ENCODE measurements at regions not wholly inside any gene's neighbourhood (a gene's known extent, or its start where the extent isn't known, plus 50 kb on each side); places are given as distances from the start of the nearest gene placed in this dataset.

DNA sequence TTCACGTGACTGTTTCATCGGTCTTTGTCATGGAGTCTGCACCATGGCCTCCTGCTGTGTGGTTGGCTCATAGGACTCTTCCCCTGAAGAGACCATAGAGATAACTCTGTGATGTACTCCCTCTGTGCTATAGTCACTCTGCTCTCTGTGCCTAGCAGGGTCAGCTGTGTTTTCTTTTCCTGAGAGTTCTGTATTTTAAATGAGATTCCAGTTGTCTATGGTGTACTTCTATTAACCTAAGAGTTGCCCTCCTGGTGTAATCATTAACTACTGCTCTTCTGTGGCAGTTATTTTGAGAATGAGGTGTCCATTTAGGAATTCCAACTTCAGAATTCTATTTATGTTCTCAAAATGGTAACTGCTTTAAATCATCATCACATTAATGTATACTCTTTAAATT is 114.5 kb upstream of the ARPP21 start:
- no peak for TF ChIP-seq JUN (CRISPR knock-in tag; IDR thresholded peaks at IDR 0.05)
- TF ChIP-seq, protein P1, sequence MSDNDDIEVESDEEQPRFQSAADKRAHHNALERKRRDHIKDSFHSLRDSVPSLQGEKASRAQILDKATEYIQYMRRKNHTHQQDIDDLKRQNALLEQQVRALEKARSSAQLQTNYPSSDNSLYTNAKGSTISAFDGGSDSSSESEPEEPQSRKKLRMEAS (CRISPR knock-in tag; IDR thresholded peaks at IDR 0.05) = no peak
- TF ChIP-seq, protein P2, sequence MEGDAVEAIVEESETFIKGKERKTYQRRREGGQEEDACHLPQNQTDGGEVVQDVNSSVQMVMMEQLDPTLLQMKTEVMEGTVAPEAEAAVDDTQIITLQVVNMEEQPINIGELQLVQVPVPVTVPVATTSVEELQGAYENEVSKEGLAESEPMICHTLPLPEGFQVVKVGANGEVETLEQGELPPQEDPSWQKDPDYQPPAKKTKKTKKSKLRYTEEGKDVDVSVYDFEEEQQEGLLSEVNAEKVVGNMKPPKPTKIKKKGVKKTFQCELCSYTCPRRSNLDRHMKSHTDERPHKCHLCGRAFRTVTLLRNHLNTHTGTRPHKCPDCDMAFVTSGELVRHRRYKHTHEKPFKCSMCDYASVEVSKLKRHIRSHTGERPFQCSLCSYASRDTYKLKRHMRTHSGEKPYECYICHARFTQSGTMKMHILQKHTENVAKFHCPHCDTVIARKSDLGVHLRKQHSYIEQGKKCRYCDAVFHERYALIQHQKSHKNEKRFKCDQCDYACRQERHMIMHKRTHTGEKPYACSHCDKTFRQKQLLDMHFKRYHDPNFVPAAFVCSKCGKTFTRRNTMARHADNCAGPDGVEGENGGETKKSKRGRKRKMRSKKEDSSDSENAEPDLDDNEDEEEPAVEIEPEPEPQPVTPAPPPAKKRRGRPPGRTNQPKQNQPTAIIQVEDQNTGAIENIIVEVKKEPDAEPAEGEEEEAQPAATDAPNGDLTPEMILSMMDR (IDR thresholded peaks at IDR 0.05) = no peak
- TF ChIP-seq, protein P3, sequence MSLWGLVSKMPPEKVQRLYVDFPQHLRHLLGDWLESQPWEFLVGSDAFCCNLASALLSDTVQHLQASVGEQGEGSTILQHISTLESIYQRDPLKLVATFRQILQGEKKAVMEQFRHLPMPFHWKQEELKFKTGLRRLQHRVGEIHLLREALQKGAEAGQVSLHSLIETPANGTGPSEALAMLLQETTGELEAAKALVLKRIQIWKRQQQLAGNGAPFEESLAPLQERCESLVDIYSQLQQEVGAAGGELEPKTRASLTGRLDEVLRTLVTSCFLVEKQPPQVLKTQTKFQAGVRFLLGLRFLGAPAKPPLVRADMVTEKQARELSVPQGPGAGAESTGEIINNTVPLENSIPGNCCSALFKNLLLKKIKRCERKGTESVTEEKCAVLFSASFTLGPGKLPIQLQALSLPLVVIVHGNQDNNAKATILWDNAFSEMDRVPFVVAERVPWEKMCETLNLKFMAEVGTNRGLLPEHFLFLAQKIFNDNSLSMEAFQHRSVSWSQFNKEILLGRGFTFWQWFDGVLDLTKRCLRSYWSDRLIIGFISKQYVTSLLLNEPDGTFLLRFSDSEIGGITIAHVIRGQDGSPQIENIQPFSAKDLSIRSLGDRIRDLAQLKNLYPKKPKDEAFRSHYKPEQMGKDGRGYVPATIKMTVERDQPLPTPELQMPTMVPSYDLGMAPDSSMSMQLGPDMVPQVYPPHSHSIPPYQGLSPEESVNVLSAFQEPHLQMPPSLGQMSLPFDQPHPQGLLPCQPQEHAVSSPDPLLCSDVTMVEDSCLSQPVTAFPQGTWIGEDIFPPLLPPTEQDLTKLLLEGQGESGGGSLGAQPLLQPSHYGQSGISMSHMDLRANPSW (CRISPR knock-in tag; conservative IDR thresholded peaks at IDR 0.05; ENCODE audit: low read depth) = no peak
- no peak for TF ChIP-seq ZNF263 (CRISPR knock-in tag; IDR thresholded peaks at IDR 0.05; ENCODE audit: low read depth)
- TF ChIP-seq, protein P4, sequence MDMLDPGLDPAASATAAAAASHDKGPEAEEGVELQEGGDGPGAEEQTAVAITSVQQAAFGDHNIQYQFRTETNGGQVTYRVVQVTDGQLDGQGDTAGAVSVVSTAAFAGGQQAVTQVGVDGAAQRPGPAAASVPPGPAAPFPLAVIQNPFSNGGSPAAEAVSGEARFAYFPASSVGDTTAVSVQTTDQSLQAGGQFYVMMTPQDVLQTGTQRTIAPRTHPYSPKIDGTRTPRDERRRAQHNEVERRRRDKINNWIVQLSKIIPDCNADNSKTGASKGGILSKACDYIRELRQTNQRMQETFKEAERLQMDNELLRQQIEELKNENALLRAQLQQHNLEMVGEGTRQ (CRISPR knock-in tag; IDR thresholded peaks at IDR 0.05) = no peak
- TF ChIP-seq FOXP1 (CRISPR knock-in tag; IDR thresholded peaks at IDR 0.05; ENCODE audit: borderline replicate concordance) = no peak
- TF ChIP-seq FOXK1 (CRISPR knock-in tag; IDR thresholded peaks at IDR 0.05) = no peak
- TF ChIP-seq, protein P5, sequence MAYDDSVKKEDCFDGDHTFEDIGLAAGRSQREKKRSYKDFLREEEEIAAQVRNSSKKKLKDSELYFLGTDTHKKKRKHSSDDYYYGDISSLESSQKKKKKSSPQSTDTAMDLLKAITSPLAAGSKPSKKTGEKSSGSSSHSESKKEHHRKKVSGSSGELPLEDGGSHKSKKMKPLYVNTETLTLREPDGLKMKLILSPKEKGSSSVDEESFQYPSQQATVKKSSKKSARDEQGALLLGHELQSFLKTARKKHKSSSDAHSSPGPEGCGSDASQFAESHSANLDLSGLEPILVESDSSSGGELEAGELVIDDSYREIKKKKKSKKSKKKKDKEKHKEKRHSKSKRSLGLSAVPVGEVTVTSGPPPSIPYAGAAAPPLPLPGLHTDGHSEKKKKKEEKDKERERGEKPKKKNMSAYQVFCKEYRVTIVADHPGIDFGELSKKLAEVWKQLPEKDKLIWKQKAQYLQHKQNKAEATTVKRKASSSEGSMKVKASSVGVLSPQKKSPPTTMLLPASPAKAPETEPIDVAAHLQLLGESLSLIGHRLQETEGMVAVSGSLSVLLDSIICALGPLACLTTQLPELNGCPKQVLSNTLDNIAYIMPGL (CRISPR knock-in tag; IDR thresholded peaks at IDR 0.05) = no peak
- TF ChIP-seq, protein P6, sequence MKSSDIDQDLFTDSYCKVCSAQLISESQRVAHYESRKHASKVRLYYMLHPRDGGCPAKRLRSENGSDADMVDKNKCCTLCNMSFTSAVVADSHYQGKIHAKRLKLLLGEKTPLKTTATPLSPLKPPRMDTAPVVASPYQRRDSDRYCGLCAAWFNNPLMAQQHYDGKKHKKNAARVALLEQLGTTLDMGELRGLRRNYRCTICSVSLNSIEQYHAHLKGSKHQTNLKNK (CRISPR knock-in tag; IDR thresholded peaks at IDR 0.05) = no peak
- TF ChIP-seq ZNF121 (CRISPR knock-in tag; IDR thresholded peaks at IDR 0.05) = no peak
- no peak for TF ChIP-seq TEAD1 (CRISPR knock-in tag; IDR thresholded peaks at IDR 0.05)
- TF ChIP-seq, protein P7, sequence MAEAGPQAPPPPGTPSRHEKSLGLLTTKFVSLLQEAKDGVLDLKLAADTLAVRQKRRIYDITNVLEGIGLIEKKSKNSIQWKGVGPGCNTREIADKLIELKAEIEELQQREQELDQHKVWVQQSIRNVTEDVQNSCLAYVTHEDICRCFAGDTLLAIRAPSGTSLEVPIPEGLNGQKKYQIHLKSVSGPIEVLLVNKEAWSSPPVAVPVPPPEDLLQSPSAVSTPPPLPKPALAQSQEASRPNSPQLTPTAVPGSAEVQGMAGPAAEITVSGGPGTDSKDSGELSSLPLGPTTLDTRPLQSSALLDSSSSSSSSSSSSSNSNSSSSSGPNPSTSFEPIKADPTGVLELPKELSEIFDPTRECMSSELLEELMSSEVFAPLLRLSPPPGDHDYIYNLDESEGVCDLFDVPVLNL (CRISPR knock-in tag; IDR thresholded peaks at IDR 0.05; ENCODE audit: borderline replicate concordance, low read depth) = no peak

All from WTC11 (cell line).